Panc1 (cell line): ENCODE measurements at regions not wholly inside any gene's neighbourhood (a gene's known extent, or its start where the extent isn't known, plus 50 kb on each side); places are given as distances from the start of the nearest gene placed in this dataset.

Experiments
- ATAC-seq: fragments of 200-7000 bp; cut with Tn5 transposase; 2 replicates; pipeline ENCODE4 v1.9.1; 2020; ENCODE audit warnings: mild to moderate bottlenecking, moderate library complexity
- BruUV-seq: library from RNA; stranded (reverse); fragments of 400-500 nt; replicated peaks from 2 replicates; lab custom pipeline; 2021; lab: Mats Ljungman, UMichigan
- CTCF ChIA-PET: fragments of 300-600 bp; sonication (Branson Sonifier 250); formaldehyde crosslinking; loops from one replicate; lab custom pipeline; 2022; ENCODE audit warnings: antibody characterized with exemption; lab: Charles Lee
- POLR2A ChIA-PET: fragments of 300-600 bp; sonication (Branson Sonifier 250); formaldehyde crosslinking; loops from one replicate; lab custom pipeline; 2022; ENCODE audit warnings: antibody characterized with exemption; lab: Charles Lee
- DNase-seq: peaks from one replicate; pipeline ENCODE4 v3.0.0-alpha.2; 2010; ENCODE audit warnings: low read depth, low spot score
- H3K27ac ChIP-seq: 2 replicates; pipeline ENCODE4 v1.5.1; 2011; ENCODE audit warnings: mild to moderate bottlenecking, low read length, inconsistent platforms
- H3K27me3 ChIP-seq: fragments of 200-500 bp; sonication (Bioruptor generic); 2 replicates; pipeline ENCODE4 v1.6.0; 2014; ENCODE audit warnings: low read length, inconsistent platforms; ENCODE audit not compliant: control insufficient read depth, insufficient read depth
- H3K36me3 ChIP-seq: fragments of 200-500 bp; sonication (Bioruptor generic); 2 replicates; pipeline ENCODE4 v1.5.1; 2014; ENCODE audit warnings: inconsistent platforms, mild to moderate bottlenecking, low read length, moderate library complexity; ENCODE audit not compliant: control insufficient read depth, insufficient read depth
- H3K4me1 ChIP-seq: 2 replicates; pipeline ENCODE4 v1.5.1; 2011; ENCODE audit warnings: inconsistent platforms, mild to moderate bottlenecking, low read length, moderate library complexity; ENCODE audit not compliant: control insufficient read depth, insufficient read depth
- H3K4me3 ChIP-seq, 2 experiments: 2 replicates each; pipeline ENCODE4 v1.5.1; 2011 to 2012; ENCODE audit warnings: low read depth in 2 of 2, low read length in 2 of 2, mild to moderate bottlenecking in 2 of 2, inconsistent platforms in 1 of 2, moderate library complexity in 1 of 2
- H3K9me3 ChIP-seq: fragments of 200-500 bp; sonication (Bioruptor generic); 2 replicates; pipeline ENCODE4 v1.5.1; 2014; ENCODE audit warnings: low read depth, mild to moderate bottlenecking, inconsistent platforms, low read length, moderate library complexity; ENCODE audit not compliant: control insufficient read depth, insufficient read depth
- POLR2AphosphoS5 ChIP-seq: IDR thresholded peaks from 2 replicates; pipeline ENCODE4 v1.6.1; 2012; ENCODE audit warnings: mild to moderate bottlenecking, low read depth, low read length, moderate library complexity
- SIN3A ChIP-seq: IDR thresholded peaks from 2 replicates; pipeline ENCODE4 v1.6.1; 2012; ENCODE audit warnings: low read depth, mild to moderate bottlenecking, low read length, moderate library complexity, borderline replicate concordance; ENCODE audit not compliant: insufficient read depth
- TCF7L2 ChIP-seq: IDR thresholded peaks from 2 replicates; pipeline ENCODE4 v1.6.1; 2011; ENCODE audit warnings: mild to moderate bottlenecking, low read depth, low read length, inconsistent platforms
- in situ Hi-C: cut with HindIII; loops from 2 replicates; pipeline ENCODE4 v1.10.0; 2016; ENCODE audit warnings: low sequenced_read_pairs, low pct_unique_long_range_greater_than_20kb
- intact Hi-C: fragments of 100-400 bp; cut with micrococcal nuclease; formaldehyde crosslinking; loops from one replicate; pipeline ENCODE4 v1.10.0; 2022; ENCODE audit not compliant: unreplicated experiment
- TF ChIP-seq, protein P1 (sequence below): fragments of 450-650 bp; IDR thresholded peaks from 2 replicates; pipeline ENCODE4 v1.5.1; 2017; ENCODE audit warnings: mild to moderate bottlenecking
- TF ChIP-seq, protein P2 (sequence below), 2 experiments: IDR thresholded peaks; 2 replicates each; pipeline ENCODE4 v1.6.1; 2011 to 2012; ENCODE audit warnings: low read depth in 2 of 2, control low read depth in 1 of 2, low read length in 1 of 2, mild to moderate bottlenecking in 1 of 2, moderate library complexity in 1 of 2; ENCODE audit not compliant: insufficient read depth in 1 of 2

DNA sequence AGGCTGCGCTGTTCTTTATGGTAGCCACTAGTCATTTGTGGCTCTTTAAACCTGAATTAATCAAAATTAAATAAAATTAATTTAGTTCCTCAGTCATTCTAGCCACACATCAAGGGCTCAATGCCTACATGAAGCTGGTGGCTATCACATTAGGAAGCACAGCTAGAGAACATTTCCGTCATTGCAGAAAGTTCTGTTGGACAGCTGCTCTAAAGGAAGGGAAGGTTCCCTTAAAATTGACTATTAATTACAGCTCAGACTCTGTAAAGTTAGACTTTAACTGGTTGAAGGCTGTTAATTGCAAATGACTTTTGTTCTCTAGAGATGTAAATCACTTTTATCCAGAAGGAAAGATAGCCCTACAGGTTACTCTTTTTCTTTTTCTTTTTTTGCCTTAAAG lies 202.7 kb upstream of the ADAMTS9 start:
- ChIA-PET CTCF (no interaction called here), POLR2A (no interaction called here)
- Histone ChIP-seq H3K4me1 (no peaks in the 10 kb centered on the region), H3K27ac (no peak overlapping the region), H3K4me3 (no peak overlapping the region), H3K27me3 (no peaks in the 10 kb centered on the region), H3K36me3 (no peaks in the 10 kb centered on the region), H3K9me3 (no peaks in the 10 kb centered on the region)
- intact Hi-C loops (no loop called here), in situ Hi-C loops (no loop called here)
- TF ChIP-seq SIN3A, result no peak
- TF ChIP-seq, protein P1, sequence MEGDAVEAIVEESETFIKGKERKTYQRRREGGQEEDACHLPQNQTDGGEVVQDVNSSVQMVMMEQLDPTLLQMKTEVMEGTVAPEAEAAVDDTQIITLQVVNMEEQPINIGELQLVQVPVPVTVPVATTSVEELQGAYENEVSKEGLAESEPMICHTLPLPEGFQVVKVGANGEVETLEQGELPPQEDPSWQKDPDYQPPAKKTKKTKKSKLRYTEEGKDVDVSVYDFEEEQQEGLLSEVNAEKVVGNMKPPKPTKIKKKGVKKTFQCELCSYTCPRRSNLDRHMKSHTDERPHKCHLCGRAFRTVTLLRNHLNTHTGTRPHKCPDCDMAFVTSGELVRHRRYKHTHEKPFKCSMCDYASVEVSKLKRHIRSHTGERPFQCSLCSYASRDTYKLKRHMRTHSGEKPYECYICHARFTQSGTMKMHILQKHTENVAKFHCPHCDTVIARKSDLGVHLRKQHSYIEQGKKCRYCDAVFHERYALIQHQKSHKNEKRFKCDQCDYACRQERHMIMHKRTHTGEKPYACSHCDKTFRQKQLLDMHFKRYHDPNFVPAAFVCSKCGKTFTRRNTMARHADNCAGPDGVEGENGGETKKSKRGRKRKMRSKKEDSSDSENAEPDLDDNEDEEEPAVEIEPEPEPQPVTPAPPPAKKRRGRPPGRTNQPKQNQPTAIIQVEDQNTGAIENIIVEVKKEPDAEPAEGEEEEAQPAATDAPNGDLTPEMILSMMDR, result no peak
- TF ChIP-seq, protein P2, sequence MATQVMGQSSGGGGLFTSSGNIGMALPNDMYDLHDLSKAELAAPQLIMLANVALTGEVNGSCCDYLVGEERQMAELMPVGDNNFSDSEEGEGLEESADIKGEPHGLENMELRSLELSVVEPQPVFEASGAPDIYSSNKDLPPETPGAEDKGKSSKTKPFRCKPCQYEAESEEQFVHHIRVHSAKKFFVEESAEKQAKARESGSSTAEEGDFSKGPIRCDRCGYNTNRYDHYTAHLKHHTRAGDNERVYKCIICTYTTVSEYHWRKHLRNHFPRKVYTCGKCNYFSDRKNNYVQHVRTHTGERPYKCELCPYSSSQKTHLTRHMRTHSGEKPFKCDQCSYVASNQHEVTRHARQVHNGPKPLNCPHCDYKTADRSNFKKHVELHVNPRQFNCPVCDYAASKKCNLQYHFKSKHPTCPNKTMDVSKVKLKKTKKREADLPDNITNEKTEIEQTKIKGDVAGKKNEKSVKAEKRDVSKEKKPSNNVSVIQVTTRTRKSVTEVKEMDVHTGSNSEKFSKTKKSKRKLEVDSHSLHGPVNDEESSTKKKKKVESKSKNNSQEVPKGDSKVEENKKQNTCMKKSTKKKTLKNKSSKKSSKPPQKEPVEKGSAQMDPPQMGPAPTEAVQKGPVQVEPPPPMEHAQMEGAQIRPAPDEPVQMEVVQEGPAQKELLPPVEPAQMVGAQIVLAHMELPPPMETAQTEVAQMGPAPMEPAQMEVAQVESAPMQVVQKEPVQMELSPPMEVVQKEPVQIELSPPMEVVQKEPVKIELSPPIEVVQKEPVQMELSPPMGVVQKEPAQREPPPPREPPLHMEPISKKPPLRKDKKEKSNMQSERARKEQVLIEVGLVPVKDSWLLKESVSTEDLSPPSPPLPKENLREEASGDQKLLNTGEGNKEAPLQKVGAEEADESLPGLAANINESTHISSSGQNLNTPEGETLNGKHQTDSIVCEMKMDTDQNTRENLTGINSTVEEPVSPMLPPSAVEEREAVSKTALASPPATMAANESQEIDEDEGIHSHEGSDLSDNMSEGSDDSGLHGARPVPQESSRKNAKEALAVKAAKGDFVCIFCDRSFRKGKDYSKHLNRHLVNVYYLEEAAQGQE (IDR thresholded peaks at IDR 0.05; ENCODE audit: insufficient read depth in 1 of 2, low read depth in 2 of 2, low read length in 1 of 2), result no peak
- no peak for TF ChIP-seq TCF7L2
- TF ChIP-seq POLR2AphosphoS5, result no peak
- no TSS peak for BruUV-seq
- DNase-seq (no peak), ATAC-seq (no peak)

DNA sequence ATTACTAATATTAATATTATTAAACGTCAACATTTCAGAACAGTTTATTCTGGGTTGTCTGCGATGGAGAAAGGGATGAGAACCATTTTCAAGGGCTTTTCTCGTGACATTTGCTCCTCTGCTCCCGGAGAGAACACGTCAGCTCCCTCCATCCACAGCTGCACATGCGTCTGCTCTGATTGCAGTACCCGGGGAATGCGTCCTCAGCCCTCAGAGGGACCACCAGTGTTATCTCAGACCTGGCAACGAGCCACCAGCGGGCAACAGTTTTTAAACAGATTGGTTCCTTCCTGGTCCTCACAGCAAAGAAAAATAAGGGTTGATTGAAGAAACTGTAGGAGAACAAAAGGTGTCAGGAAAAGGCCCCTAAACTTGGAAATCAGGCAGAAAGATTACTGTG lies 202.2 kb upstream of the ADAMTS9 start:
- no peaks in the 10 kb centered on the region for H3K27me3 ChIP-seq
- DNase-seq (no peak), ATAC-seq (no peak)
- in situ Hi-C loops (no loop called here), intact Hi-C loops (no loop called here)
- no peaks in the 10 kb centered on the region for H3K9me3 ChIP-seq
- ChIA-PET POLR2A (no interaction called here), CTCF (no interaction called here)
- H3K4me3 ChIP-seq, result no peak overlapping the region
- H3K27ac ChIP-seq, result no peak overlapping the region
- no TSS peak for BruUV-seq
- H3K36me3 ChIP-seq, result no peaks in the 10 kb centered on the region
- H3K4me1 ChIP-seq, result no peaks in the 10 kb centered on the region
- no peak for TF ChIP-seq TCF7L2
- no peak for TF ChIP-seq SIN3A
- no peak for TF ChIP-seq POLR2AphosphoS5
- TF ChIP-seq, protein P1, result no peak
